HL-60 (cell line): ENCODE measurements at regions not wholly inside any gene's neighbourhood (a gene's known extent, or its start where the extent isn't known, plus 50 kb on each side); places are given as distances from the start of the nearest gene placed in this dataset.

Experiments used
- POLR2AphosphoS5 ChIP-seq: IDR thresholded peaks from 2 replicates; pipeline ENCODE4 v1.6.1; 2012; ENCODE audit warnings: low read depth
- TF ChIP-seq, protein P1 (sequence below): IDR thresholded peaks from one replicate; pipeline ENCODE4 v1.5.1; 2011; ENCODE audit warnings: low read length, control low read depth, inconsistent platforms; ENCODE audit not compliant: insufficient read depth

DNA sequence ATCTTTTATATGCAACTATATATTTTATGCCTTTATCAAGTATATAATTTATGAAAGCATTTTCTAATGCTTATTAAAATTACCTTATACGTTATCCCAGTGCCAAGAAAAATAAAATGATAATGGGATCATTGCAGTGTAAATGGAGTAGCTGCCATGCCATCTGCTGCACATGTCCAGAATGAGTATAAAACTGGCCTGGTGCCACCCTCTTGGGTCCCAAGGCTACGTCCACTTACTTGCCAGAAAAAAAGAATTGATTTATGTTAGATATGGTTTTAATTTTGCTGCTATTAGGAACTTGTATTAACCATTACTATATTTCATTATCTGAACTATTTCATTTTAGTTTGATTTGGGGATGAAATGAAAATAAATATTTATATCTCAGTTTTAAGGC, 1127.1 kb upstream of the CNTN5 start:
- TF ChIP-seq, protein P1, sequence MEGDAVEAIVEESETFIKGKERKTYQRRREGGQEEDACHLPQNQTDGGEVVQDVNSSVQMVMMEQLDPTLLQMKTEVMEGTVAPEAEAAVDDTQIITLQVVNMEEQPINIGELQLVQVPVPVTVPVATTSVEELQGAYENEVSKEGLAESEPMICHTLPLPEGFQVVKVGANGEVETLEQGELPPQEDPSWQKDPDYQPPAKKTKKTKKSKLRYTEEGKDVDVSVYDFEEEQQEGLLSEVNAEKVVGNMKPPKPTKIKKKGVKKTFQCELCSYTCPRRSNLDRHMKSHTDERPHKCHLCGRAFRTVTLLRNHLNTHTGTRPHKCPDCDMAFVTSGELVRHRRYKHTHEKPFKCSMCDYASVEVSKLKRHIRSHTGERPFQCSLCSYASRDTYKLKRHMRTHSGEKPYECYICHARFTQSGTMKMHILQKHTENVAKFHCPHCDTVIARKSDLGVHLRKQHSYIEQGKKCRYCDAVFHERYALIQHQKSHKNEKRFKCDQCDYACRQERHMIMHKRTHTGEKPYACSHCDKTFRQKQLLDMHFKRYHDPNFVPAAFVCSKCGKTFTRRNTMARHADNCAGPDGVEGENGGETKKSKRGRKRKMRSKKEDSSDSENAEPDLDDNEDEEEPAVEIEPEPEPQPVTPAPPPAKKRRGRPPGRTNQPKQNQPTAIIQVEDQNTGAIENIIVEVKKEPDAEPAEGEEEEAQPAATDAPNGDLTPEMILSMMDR = no peak
- TF ChIP-seq POLR2AphosphoS5 = no peak
